Effector memory CD8-positive, alpha-beta T cell (primary cell): ENCODE measurements at regions not wholly inside any gene's neighbourhood (a gene's known extent, or its start where the extent isn't known, plus 50 kb on each side); places are given as distances from the start of the nearest gene placed in this dataset.
"Not testable (repeated sequence)": the region's sequence is repeated elsewhere in the genome, so short reads cannot be mapped to it uniquely, and the experiment has no call there.

Source experiments
- ATAC-seq: fragments of 150-1000 bp; cut with Tn5 transposase; replicated peaks from 2 replicates; pipeline ENCODE4 v1.10.0; 2021; ENCODE audit warnings: mild to moderate bottlenecking, moderate library complexity
- DNase-seq, 3 experiments: peaks; one replicate each; pipeline ENCODE4 v3.0.0; 2021
- H3K27ac Mint-ChIP-seq, 2 donors: one replicate each; pipeline ENCODE4 v1.8.0; 2022; ENCODE audit warnings: mild to moderate bottlenecking in 2 of 2, mixed read lengths in 2 of 2, moderate library complexity in 2 of 2
- H3K27me3 Mint-ChIP-seq, 2 donors: one replicate each; pipeline ENCODE4 v1.8.0; 2022; ENCODE audit warnings: mixed read lengths in 2 of 2
- H3K36me3 Mint-ChIP-seq: one replicate; pipeline ENCODE4 v1.8.0; 2022; ENCODE audit warnings: mild to moderate bottlenecking, moderate library complexity, mixed read lengths; ENCODE audit not compliant: insufficient read depth
- H3K4me1 Mint-ChIP-seq, 2 donors: one replicate each; pipeline ENCODE4 v1.8.0; 2022; ENCODE audit warnings: low read depth in 2 of 2, mixed read lengths in 2 of 2
- H3K4me3 Mint-ChIP-seq, 2 donors: one replicate each; pipeline ENCODE4 v1.8.0; 2022; ENCODE audit warnings: mild to moderate bottlenecking in 2 of 2, mixed read lengths in 2 of 2, moderate library complexity in 2 of 2
- H3K9me3 Mint-ChIP-seq, 2 donors: one replicate each; pipeline ENCODE4 v1.8.0; 2022; ENCODE audit warnings: mixed read lengths in 2 of 2

- Mint-ChIP-seq H3K9me3 (peaks cover 3 to 24% of the 10 kb centered on the region in 2 donors), H3K4me3 (no peak overlapping the region), H3K4me1 (no peaks in the 10 kb centered on the region), H3K27ac (no peak overlapping the region), H3K27me3 (no peaks in the 10 kb centered on the region), H3K36me3 (no peaks in the 10 kb centered on the region)
- no peak for ATAC-seq
- DNase-seq: no peak
Observed at GRCh38 chr5:29134418-29134817, 2059.1 kb upstream of the CDH6 start.

DNA sequence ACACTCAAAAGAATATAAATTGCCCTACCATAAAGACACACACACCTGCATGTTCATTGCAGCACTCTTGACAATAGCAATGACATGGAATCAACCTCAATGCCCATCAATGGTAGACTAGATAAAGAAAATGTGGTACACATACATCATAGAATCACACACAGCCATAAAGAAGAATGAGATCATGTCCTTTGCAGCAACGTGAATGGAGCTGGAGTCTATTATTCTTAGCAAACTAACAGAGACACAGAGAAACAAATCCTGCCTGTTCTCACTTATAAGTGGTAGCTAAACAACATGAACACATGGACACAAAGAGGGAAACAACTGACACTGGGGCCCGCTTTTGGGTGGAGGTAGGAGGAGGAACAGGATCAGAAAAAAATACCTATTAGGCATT, 2062.2 kb upstream of the CDH6 start:
- Mint-ChIP-seq H3K9me3 (peaks cover 5 to 24% of the 10 kb centered on the region in 2 donors), H3K27ac (no peak overlapping the region), H3K36me3 (no peaks in the 10 kb centered on the region), H3K4me1 (no peaks in the 10 kb centered on the region), H3K27me3 (no peaks in the 10 kb centered on the region), H3K4me3 (no peak overlapping the region)
- no peak for ATAC-seq
- no peak for DNase-seq

- Mint-ChIP-seq H3K4me1 (no peaks in the 10 kb centered on the region), H3K4me3 (no peak overlapping the region), H3K9me3 (peaks cover 5 to 24% of the 10 kb centered on the region in 2 donors), H3K27me3 (no peaks in the 10 kb centered on the region), H3K27ac (no peak overlapping the region), H3K36me3 (no peaks in the 10 kb centered on the region)
- ATAC-seq: no peak
- DNase-seq: no peak
Observed at GRCh38 chr5:29130786-29131185, 2062.7 kb upstream of the CDH6 start.

GRCh38 chr5:29127524-29128156, 2065.8 kb upstream of the CDH6 start:
- H3K4me3 Mint-ChIP-seq, H3K4me1 Mint-ChIP-seq, H3K27me3 Mint-ChIP-seq, DNase-seq, H3K27ac Mint-ChIP-seq, H3K36me3 Mint-ChIP-seq, ATAC-seq: not testable (repeated sequence)
- peaks cover 6 to 10% of the 10 kb centered on the region in 2 donors for H3K9me3 Mint-ChIP-seq

GRCh38 chr5:29126462-29126861, 2067.0 kb upstream of the CDH6 start:
- not testable (repeated sequence) for H3K27ac Mint-ChIP-seq, H3K4me3 Mint-ChIP-seq, H3K36me3 Mint-ChIP-seq, H3K4me1 Mint-ChIP-seq, ATAC-seq, H3K27me3 Mint-ChIP-seq, DNase-seq
- peaks cover 6 to 10% of the 10 kb centered on the region in 2 donors for H3K9me3 Mint-ChIP-seq

DNA sequence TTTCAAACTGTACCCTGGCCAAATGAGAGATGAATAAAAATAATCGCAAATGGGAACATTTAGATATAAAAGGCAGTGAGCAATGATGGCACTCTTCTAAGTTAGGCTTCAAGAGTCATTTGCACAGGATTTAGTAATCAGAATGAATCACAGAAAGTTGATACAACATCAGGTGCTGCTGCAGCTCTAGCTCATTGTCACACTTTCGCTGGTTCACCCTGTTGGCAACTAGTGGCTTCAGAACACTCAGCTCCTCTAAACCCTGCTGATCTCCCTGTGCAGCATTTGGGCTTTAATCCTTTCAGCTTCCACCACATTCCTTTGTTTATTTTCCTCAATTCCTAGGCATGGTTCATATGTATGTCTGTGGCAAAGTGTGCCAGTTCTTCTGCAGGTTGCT, 2071.2 kb upstream of the CDH6 start:
- no peak for DNase-seq
- H3K4me3 Mint-ChIP-seq: no peak overlapping the region
- ATAC-seq: no peak
- H3K27ac Mint-ChIP-seq: no peak overlapping the region
- no peaks in the 10 kb centered on the region for H3K36me3 Mint-ChIP-seq
- H3K4me1 Mint-ChIP-seq: no peaks in the 10 kb centered on the region
- H3K9me3 Mint-ChIP-seq: peaks cover 0 to 7% of the 10 kb centered on the region in 2 donors
- no peaks in the 10 kb centered on the region for H3K27me3 Mint-ChIP-seq

DNA sequence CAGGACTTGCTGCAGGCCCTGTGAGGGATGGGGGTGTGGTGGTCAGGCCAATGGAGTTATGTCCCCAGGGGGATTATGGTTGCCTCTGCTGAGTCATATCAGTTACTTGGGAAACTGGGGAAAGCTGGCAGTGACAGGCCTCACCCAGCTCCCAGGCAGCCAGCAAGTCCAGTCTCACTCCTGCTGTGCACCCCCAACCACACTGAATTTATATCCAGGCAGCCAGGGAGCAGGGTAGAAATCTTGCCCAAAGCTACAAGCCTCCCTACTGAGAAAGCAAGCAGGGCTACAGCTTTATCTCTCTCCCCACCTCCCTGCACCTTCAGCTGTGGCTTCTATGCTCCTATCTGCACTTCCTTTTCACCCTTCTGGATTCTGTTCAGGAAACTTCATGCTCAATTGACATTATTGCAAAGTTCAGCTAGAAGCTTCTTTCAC, 2076.0 kb upstream of the CDH9 start:
- no peak for ATAC-seq
- no peak overlapping the region for H3K4me3 Mint-ChIP-seq
- no peaks in the 10 kb centered on the region for H3K4me1 Mint-ChIP-seq
- H3K36me3 Mint-ChIP-seq: no peaks in the 10 kb centered on the region
- DNase-seq: no peak
- H3K9me3 Mint-ChIP-seq: peaks cover 4 to 15% of the 10 kb centered on the region in 2 donors
- H3K27me3 Mint-ChIP-seq: no peaks in the 10 kb centered on the region
- no peak overlapping the region for H3K27ac Mint-ChIP-seq

- Mint-ChIP-seq H3K27me3 (no peaks in the 10 kb centered on the region), H3K36me3 (no peaks in the 10 kb centered on the region), H3K9me3 (peaks cover 9 to 24% of the 10 kb centered on the region in 2 donors), H3K27ac (no peak overlapping the region), H3K4me3 (no peak overlapping the region), H3K4me1 (no peaks in the 10 kb centered on the region)
- DNase-seq (no peak), ATAC-seq (no peak)
Observed at GRCh38 chr5:29113516-29113915, 2075.1 kb upstream of the CDH9 start.

- DNase-seq (no peak), ATAC-seq (no peak)
- no peaks in the 10 kb centered on the region for H3K36me3 Mint-ChIP-seq
- peaks cover 11 to 20% of the 10 kb centered on the region in 2 donors for H3K9me3 Mint-ChIP-seq
- H3K4me1 Mint-ChIP-seq: no peaks in the 10 kb centered on the region
- no peaks in the 10 kb centered on the region for H3K27me3 Mint-ChIP-seq
- H3K4me3 Mint-ChIP-seq: no peak overlapping the region
- no peak overlapping the region for H3K27ac Mint-ChIP-seq
Observed at GRCh38 chr5:29099585-29099984, 2061.2 kb upstream of the CDH9 start.

DNA sequence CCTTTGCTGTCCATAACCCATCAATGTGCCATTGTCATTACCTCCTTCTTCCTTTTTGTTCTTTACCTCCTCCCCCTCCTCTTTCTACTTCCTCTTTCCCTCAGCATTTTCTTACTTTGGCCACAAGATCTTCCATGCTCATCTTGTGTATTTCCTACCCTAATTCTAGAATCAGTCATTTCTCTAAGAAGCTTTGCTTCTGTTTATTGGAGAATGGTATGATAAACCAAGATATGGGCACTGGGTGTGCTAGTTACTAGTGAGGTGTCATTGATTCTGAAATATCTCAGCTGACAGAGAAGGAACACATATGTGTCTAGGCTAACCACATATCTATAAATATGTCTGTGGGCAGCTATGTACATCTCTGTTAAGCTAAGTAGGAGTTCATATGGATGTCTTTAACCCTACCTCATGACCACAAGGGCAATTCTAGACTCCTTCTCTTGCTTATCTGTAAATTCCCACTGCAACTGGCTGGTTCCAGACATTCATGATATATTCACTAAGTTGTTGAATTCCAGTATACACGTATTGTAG, 2051.3 kb upstream of the CDH9 start:
- H3K9me3 Mint-ChIP-seq: peaks cover 6 to 20% of the 10 kb centered on the region in 2 donors
- H3K27ac Mint-ChIP-seq: no peak overlapping the region
- no peak for ATAC-seq
- no peaks in the 10 kb centered on the region for H3K27me3 Mint-ChIP-seq
- no peaks in the 10 kb centered on the region for H3K36me3 Mint-ChIP-seq
- H3K4me3 Mint-ChIP-seq: no peak overlapping the region
- H3K4me1 Mint-ChIP-seq: no peaks in the 10 kb centered on the region
- DNase-seq: no peak

- Mint-ChIP-seq H3K4me3 (no peak overlapping the region), H3K27me3 (no peaks in the 10 kb centered on the region), H3K9me3 (peaks cover 19 to 22% of the 10 kb centered on the region in 2 donors), H3K4me1 (no peaks in the 10 kb centered on the region), H3K27ac (no peak overlapping the region), H3K36me3 (no peaks in the 10 kb centered on the region)
- ATAC-seq (no peak), DNase-seq (no peak)
Observed at GRCh38 chr5:29085142-29085541, 2046.8 kb upstream of the CDH9 start.

- no peak for ATAC-seq
- Mint-ChIP-seq H3K36me3 (no peaks in the 10 kb centered on the region), H3K27me3 (no peaks in the 10 kb centered on the region), H3K4me1 (no peaks in the 10 kb centered on the region), H3K4me3 (no peak overlapping the region), H3K9me3 (peaks cover 10 to 26% of the 10 kb centered on the region in 2 donors), H3K27ac (no peak overlapping the region)
- no peak for DNase-seq
Observed at GRCh38 chr5:29079771-29080170, 2041.4 kb upstream of the CDH9 start.

GRCh38 chr5:29077451-29077850, 2039.1 kb upstream of the CDH9 start:
- DNase-seq (no peak), ATAC-seq (no peak)
- H3K27me3 Mint-ChIP-seq: no peaks in the 10 kb centered on the region

DNA sequence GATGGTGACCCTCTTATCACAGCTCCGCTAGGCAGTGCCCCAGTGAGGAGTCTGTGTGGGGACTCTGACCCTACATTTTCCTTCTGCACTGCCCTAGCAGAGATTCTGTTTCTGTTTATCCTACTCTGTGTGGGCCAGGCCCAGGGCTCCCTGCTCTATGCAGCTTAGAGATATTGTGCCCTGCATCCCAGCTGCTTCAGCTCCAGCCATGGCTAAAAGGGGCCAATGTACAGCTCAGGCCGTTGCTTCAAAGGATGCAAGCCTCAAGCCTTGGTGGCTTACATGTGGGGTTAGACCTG, 2030.7 kb upstream of the CDH9 start:
- ATAC-seq (no peak), DNase-seq (no peak)
- no peak overlapping the region for H3K4me3 Mint-ChIP-seq
- no peaks in the 10 kb centered on the region for H3K36me3 Mint-ChIP-seq
- no peak overlapping the region for H3K27ac Mint-ChIP-seq
- H3K4me1 Mint-ChIP-seq: no peaks in the 10 kb centered on the region
- no peaks in the 10 kb centered on the region for H3K27me3 Mint-ChIP-seq
- peaks cover 12 to 19% of the 10 kb centered on the region in 2 donors for H3K9me3 Mint-ChIP-seq

More at GRCh38 chr5:29077451-29077850, 2039.1 kb upstream of the CDH9 start:
- Mint-ChIP-seq H3K9me3 (peaks cover 10 to 19% of the 10 kb centered on the region in 2 donors), H3K4me3 (no peak overlapping the region), H3K27ac (no peak overlapping the region), H3K4me1 (no peaks in the 10 kb centered on the region), H3K36me3 (no peaks in the 10 kb centered on the region)
